SU-DHL-6 (cell line): ENCODE measurements at regions not wholly inside any gene's neighbourhood (a gene's known extent, or its start where the extent isn't known, plus 50 kb on each side); places are given as distances from the start of the nearest gene placed in this dataset.

ENCODE experiments used
- H2AFZ ChIP-seq: fragments of 200-600 bp; sonication (generic); 2 replicates; pipeline ENCODE4 v1.6.1; 2014; ENCODE audit warnings: low read depth, mild to moderate bottlenecking, moderate library complexity, mixed read lengths, antibody characterized with exemption, low read length; ENCODE audit not compliant: severe bottlenecking
- H3F3A ChIP-seq: fragments of 200-600 bp; shearing (Covaris generic); 2 replicates; pipeline ENCODE4 v1.6.0; 2016; ENCODE audit warnings: antibody characterized with exemption, mild to moderate bottlenecking; ENCODE audit not compliant: insufficient read depth
- H3K27ac ChIP-seq: fragments of 200-600 bp; sonication (generic); 2 replicates; pipeline ENCODE4 v1.5.1; 2016; ENCODE audit warnings: low read depth, mild to moderate bottlenecking, low read length, moderate library complexity, mixed read lengths
- H3K27me3 ChIP-seq: fragments of 200-600 bp; sonication (generic), shearing (Covaris generic); 2 replicates; pipeline ENCODE4 v1.6.0; 2014; ENCODE audit warnings: mild to moderate bottlenecking, low read length
- H3K36me3 ChIP-seq: fragments of 200-600 bp; sonication (generic); 2 replicates; pipeline ENCODE4 v1.6.1; 2014; ENCODE audit warnings: mild to moderate bottlenecking, low read length, mixed read lengths
- H3K4me2 ChIP-seq: fragments of 300-600, 200-600 bp; shearing (Covaris generic), sonication (generic); 2 replicates; pipeline ENCODE4 v1.6.0; 2014; ENCODE audit warnings: low read length, low read depth, mild to moderate bottlenecking; ENCODE audit not compliant: poor library complexity, severe bottlenecking
- H3K4me3 ChIP-seq: fragments of 200-600 bp; sonication (generic); 2 replicates; pipeline ENCODE4 v1.5.1; 2014; ENCODE audit warnings: antibody characterized with exemption, low read length, mild to moderate bottlenecking, mixed read lengths; ENCODE audit not compliant: insufficient read depth, poor library complexity, severe bottlenecking
- H3K79me2 ChIP-seq: fragments of 200-600 bp; sonication (generic); 2 replicates; pipeline ENCODE4 v1.6.1; 2014; ENCODE audit warnings: mild to moderate bottlenecking, low read length, moderate library complexity; ENCODE audit not compliant: insufficient read depth
- H3K9ac ChIP-seq: fragments of 200-600 bp; sonication (generic); 2 replicates; pipeline ENCODE4 v1.7.0; 2014; ENCODE audit warnings: mild to moderate bottlenecking, low read length
- H3K9me2 ChIP-seq: fragments of 200-600 bp; sonication (generic); replicated peaks from 2 replicates; pipeline ENCODE4 v1.6.1; 2014; ENCODE audit warnings: low read length; ENCODE audit not compliant: insufficient read depth
- H3K9me3 ChIP-seq: fragments of 200-600 bp; sonication (generic); 2 replicates; pipeline ENCODE4 v1.6.1; 2014; ENCODE audit warnings: low read length, mixed read lengths; ENCODE audit not compliant: insufficient read depth
- H4K20me1 ChIP-seq: fragments of 200-600 bp; sonication (generic); 2 replicates; pipeline ENCODE4 v1.6.1; 2014; ENCODE audit warnings: low read depth, mild to moderate bottlenecking, antibody characterized with exemption, low read length, moderate library complexity, mixed read lengths
- CTCF ChIP-seq: fragments of 200-600 bp; sonication (generic); IDR thresholded peaks from one replicate; pipeline ENCODE4 v1.5.1; 2017; ENCODE audit warnings: antibody characterized with exemption, mild to moderate bottlenecking, low read length, moderate library complexity; ENCODE audit not compliant: insufficient read depth, poor library complexity, severe bottlenecking
- EZH2phosphoT487 ChIP-seq: fragments of 200-600 bp; sonication (generic), shearing (Covaris generic); conservative IDR thresholded peaks from 2 replicates; pipeline ENCODE4 v1.6.1; 2018; ENCODE audit warnings: mild to moderate bottlenecking, antibody characterized with exemption, low read length, moderate library complexity, mixed read lengths

GRCh38 chr5:145466533-145466932 is 368.6 kb downstream of the PRELID2 start:
- Histone ChIP-seq H3K27ac (no peak overlapping the region), H3K4me3 (no peak overlapping the region), H4K20me1 (no peaks in the 10 kb centered on the region), H3K27me3 (no peaks in the 10 kb centered on the region), H3K79me2 (no peaks in the 10 kb centered on the region), H3F3A (no peaks in the 10 kb centered on the region), H3K9me2 (no peaks in the 10 kb centered on the region), H3K4me2 (no peak overlapping the region), H3K9me3 (no peaks in the 10 kb centered on the region), H3K9ac (no peak overlapping the region), H2AFZ (no peak overlapping the region), H3K36me3 (no peaks in the 10 kb centered on the region)
- no peak for TF ChIP-seq CTCF
- no peak for TF ChIP-seq EZH2phosphoT487

GRCh38 chr5:145465474-145466263 is 369.5 kb downstream of the PRELID2 start:
- H3K27ac ChIP-seq, result no peak overlapping the region
- no peak overlapping the region for H3K4me3 ChIP-seq
- no peaks in the 10 kb centered on the region for H4K20me1 ChIP-seq
- no peak overlapping the region for H3K4me2 ChIP-seq
- no peaks in the 10 kb centered on the region for H3K9me3 ChIP-seq
- no peaks in the 10 kb centered on the region for H3K79me2 ChIP-seq
- H3K36me3 ChIP-seq, result no peaks in the 10 kb centered on the region
- H3K9me2 ChIP-seq, result no peaks in the 10 kb centered on the region
- no peaks in the 10 kb centered on the region for H3K27me3 ChIP-seq
- H3F3A ChIP-seq, result no peaks in the 10 kb centered on the region
- H2AFZ ChIP-seq, result no peak overlapping the region
- no peak for TF ChIP-seq EZH2phosphoT487
- no peak for TF ChIP-seq CTCF
- no peak overlapping the region for H3K9ac ChIP-seq

GRCh38 chr5:145464171-145464570 is 371.0 kb downstream of the PRELID2 start:
- H4K20me1 ChIP-seq, result no peaks in the 10 kb centered on the region
- no peak overlapping the region for H3K27ac ChIP-seq
- H3K9me2 ChIP-seq, result no peaks in the 10 kb centered on the region
- H3K9me3 ChIP-seq, result no peaks in the 10 kb centered on the region
- H3F3A ChIP-seq, result no peaks in the 10 kb centered on the region
- H3K9ac ChIP-seq, result no peak overlapping the region
- no peaks in the 10 kb centered on the region for H3K36me3 ChIP-seq
- no peaks in the 10 kb centered on the region for H3K79me2 ChIP-seq
- no peak overlapping the region for H2AFZ ChIP-seq
- no peak overlapping the region for H3K4me2 ChIP-seq
- TF ChIP-seq CTCF, result no peak
- no peak for TF ChIP-seq EZH2phosphoT487
- H3K4me3 ChIP-seq, result no peak overlapping the region
- H3K27me3 ChIP-seq, result no peaks in the 10 kb centered on the region
